GM23338 (cell line): ENCODE measurements at regions not wholly inside any gene's neighbourhood (a gene's known extent, or its start where the extent isn't known, plus 50 kb on each side); places are given as distances from the start of the nearest gene placed in this dataset.

Experiments used
- ATAC-seq: fragments of 200-7000 bp; cut with Tn5 transposase; 3 replicates; pipeline ENCODE4 v1.9.1; 2020
- DNase-seq: peaks from one replicate; pipeline ENCODE4 v3.0.0-alpha.2; 2015; ENCODE audit warnings: low spot score
- H2AFZ ChIP-seq: fragments of 200-600 bp; sonication (generic); 2 replicates; pipeline ENCODE4 v1.8.0; 2016; ENCODE audit warnings: antibody characterized with exemption, mild to moderate bottlenecking, moderate library complexity
- H3F3A ChIP-seq: fragments of 200-600 bp; sonication (generic); replicated peaks from 2 replicates; pipeline ENCODE4 v1.8.0; 2017; ENCODE audit warnings: antibody characterized with exemption, mixed run types, low read depth
- H3K27ac ChIP-seq: fragments of 200-600 bp; sonication (generic); 2 replicates; pipeline ENCODE4 v1.6.1; 2016; ENCODE audit warnings: low read depth
- H3K27me3 ChIP-seq: fragments of 200-600 bp; sonication (generic); 2 replicates; pipeline ENCODE4 v1.8.0; 2016; ENCODE audit warnings: mild to moderate bottlenecking, mixed run types, moderate library complexity; ENCODE audit not compliant: insufficient read depth
- H3K36me3 ChIP-seq: fragments of 200-600 bp; sonication (generic); 2 replicates; pipeline ENCODE4 v1.8.0; 2016; ENCODE audit warnings: mild to moderate bottlenecking; ENCODE audit not compliant: insufficient read depth
- H3K4me1 ChIP-seq: fragments of 200-600 bp; sonication (generic); 2 replicates; pipeline ENCODE4 v1.8.0; 2016; ENCODE audit warnings: mild to moderate bottlenecking, moderate library complexity; ENCODE audit not compliant: insufficient read depth
- H3K4me2 ChIP-seq: fragments of 200-600 bp; sonication (generic); 2 replicates; pipeline ENCODE4 v1.7.1; 2017; ENCODE audit warnings: mixed run types
- H3K4me3 ChIP-seq: fragments of 200-600 bp; sonication (generic); 2 replicates; pipeline ENCODE4 v1.6.1; 2016; ENCODE audit warnings: mixed run types
- H3K79me2 ChIP-seq: fragments of 200-600 bp; sonication (generic); replicated peaks from 2 replicates; pipeline ENCODE4 v1.8.0; 2017; ENCODE audit warnings: mild to moderate bottlenecking; ENCODE audit not compliant: insufficient read depth
- H3K9me2 ChIP-seq: fragments of 200-600 bp; sonication (generic); 2 replicates; pipeline ENCODE4 v1.8.0; 2017; ENCODE audit not compliant: insufficient read depth
- H4K20me1 ChIP-seq: fragments of 200-600 bp; sonication (generic); replicated peaks from 2 replicates; pipeline ENCODE4 v1.8.0; 2017; ENCODE audit warnings: mild to moderate bottlenecking; ENCODE audit not compliant: insufficient read depth
- H3K27ac Mint-ChIP-seq: 2 replicates; pipeline ENCODE4 v1.8.0; 2020; ENCODE audit warnings: inconsistent platforms, mild to moderate bottlenecking, moderate library complexity, mixed read lengths
- H3K27me3 Mint-ChIP-seq: 3 replicates; pipeline ENCODE4 v1.8.0; 2022; ENCODE audit warnings: low read depth, mild to moderate bottlenecking, moderate library complexity, mixed read lengths, inconsistent platforms; ENCODE audit not compliant: insufficient read depth, poor library complexity
- H3K36me3 Mint-ChIP-seq: 3 replicates; pipeline ENCODE4 v1.8.0; 2021; ENCODE audit warnings: low read depth, mild to moderate bottlenecking, inconsistent platforms, moderate library complexity, mixed read lengths
- H3K4me1 Mint-ChIP-seq: 3 replicates; pipeline ENCODE4 v1.8.0; 2020; ENCODE audit warnings: mild to moderate bottlenecking, inconsistent platforms, mixed read lengths
- H3K4me3 Mint-ChIP-seq: 3 replicates; pipeline ENCODE4 v1.8.0; 2021; ENCODE audit warnings: moderate library complexity, mild to moderate bottlenecking, inconsistent platforms, mixed read lengths
- H3K9me3 Mint-ChIP-seq: 3 replicates; pipeline ENCODE4 v1.8.0; 2020; ENCODE audit warnings: moderate library complexity, mild to moderate bottlenecking, inconsistent platforms, mixed read lengths
- CREB1 ChIP-seq: fragments of 250-450 bp; sonication (Bioruptor Pico); IDR thresholded peaks from 2 replicates; pipeline ENCODE4 v1.5.0; 2020; ENCODE audit warnings: low read depth, mild to moderate bottlenecking, moderate library complexity
- EZH2 ChIP-seq: fragments of 200-600 bp; sonication (generic); IDR thresholded peaks from one replicate; pipeline ENCODE4 v1.8.0; 2017; ENCODE audit warnings: antibody characterized with exemption, mild to moderate bottlenecking, low read depth; ENCODE audit not compliant: unreplicated experiment
- EZH2phosphoT487 ChIP-seq: fragments of 200-600 bp; sonication (generic); IDR thresholded peaks from one replicate; pipeline ENCODE4 v1.8.1; 2018; ENCODE audit warnings: antibody characterized with exemption; ENCODE audit not compliant: unreplicated experiment
- POLR2AphosphoS5 ChIP-seq: IDR thresholded peaks from 2 replicates; pipeline ENCODE4 v1.6.1; 2016; ENCODE audit warnings: antibody characterized with exemption, low read depth
- ZNF114 ChIP-seq: fragments of 250-450 bp; sonication (Bioruptor Pico); IDR thresholded peaks from 2 replicates; pipeline ENCODE4 v1.5.0; 2020; ENCODE audit warnings: mild to moderate bottlenecking, moderate library complexity
- ZNF331 ChIP-seq: fragments of 250-450 bp; sonication (Bioruptor Pico); IDR thresholded peaks from 2 replicates; pipeline ENCODE4 v1.5.0; 2020; ENCODE audit warnings: low read depth, mild to moderate bottlenecking, moderate library complexity
- TF ChIP-seq, protein P1 (sequence below): fragments of 250-450 bp; sonication (Bioruptor Pico); IDR thresholded peaks from 2 replicates; pipeline ENCODE4 v1.5.0; 2020; ENCODE audit warnings: mild to moderate bottlenecking, moderate library complexity
- TF ChIP-seq, protein P2 (sequence below): IDR thresholded peaks from one replicate; pipeline ENCODE4 v1.6.1; 2018; ENCODE audit warnings: antibody characterized with exemption; ENCODE audit not compliant: unreplicated experiment
- TF ChIP-seq, protein P3 (sequence below): IDR thresholded peaks from 2 replicates; pipeline ENCODE4 v1.6.1; 2016; ENCODE audit warnings: antibody characterized with exemption

DNA sequence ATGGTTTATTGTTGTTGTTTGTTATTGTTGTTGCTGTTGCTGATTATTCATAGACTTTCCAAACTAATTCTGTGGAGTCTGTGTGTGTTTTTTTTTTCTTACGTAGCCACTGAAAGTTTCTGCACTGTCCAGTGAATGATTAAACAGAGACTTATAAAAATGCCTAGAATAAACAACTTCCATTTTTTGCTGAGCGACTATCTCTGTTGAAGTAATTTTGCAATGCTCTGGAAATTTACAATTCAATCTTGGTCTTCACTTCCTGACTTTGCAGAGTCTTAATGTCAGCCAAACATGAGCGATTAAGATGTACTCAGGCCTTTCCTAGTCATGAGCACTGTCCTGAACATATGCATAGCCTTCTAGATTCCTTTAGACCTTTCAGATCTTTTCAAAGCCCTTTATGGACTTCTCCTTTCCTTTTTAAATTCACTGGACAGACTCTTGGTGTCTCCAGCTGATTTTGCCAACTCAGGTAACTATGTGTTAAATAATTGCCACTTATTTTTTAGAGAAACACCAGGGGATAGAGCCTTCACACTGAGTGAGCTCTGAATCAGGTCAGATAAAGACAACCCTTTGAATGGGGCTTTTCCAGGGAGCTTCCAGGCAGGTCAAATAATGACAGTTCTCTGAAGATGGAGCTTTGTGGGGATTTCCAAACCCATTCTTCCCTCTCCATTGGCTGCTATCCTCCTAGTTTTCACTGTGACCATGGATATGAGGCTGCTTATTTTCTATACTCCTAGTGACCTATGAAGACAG is 622.8 kb upstream of the EPHA7 start:
- Histone ChIP-seq H2AFZ (0 out of 2 replicates have a peak overlapping the region, but pooled peaks have one; percentile 15), H3K36me3 (0 out of 2 replicates have a peak, but pooled peaks cover 2% of the 10 kb centered on the region), H3K9me2 (0 out of 2 replicates have a peak, but pooled peaks cover 4% of the 10 kb centered on the region), H3K79me2 (no peaks in the 10 kb centered on the region), H3K27me3 (no peaks in the 10 kb centered on the region), H3K27ac (no peak overlapping the region), H4K20me1 (no peaks in the 10 kb centered on the region), H3K4me3 (no peak overlapping the region), H3F3A (no peaks in the 10 kb centered on the region), H3K4me1 (peaks cover 47% of the 10 kb centered on the region), H3K4me2 (no peak overlapping the region)
- TF ChIP-seq, protein P1, sequence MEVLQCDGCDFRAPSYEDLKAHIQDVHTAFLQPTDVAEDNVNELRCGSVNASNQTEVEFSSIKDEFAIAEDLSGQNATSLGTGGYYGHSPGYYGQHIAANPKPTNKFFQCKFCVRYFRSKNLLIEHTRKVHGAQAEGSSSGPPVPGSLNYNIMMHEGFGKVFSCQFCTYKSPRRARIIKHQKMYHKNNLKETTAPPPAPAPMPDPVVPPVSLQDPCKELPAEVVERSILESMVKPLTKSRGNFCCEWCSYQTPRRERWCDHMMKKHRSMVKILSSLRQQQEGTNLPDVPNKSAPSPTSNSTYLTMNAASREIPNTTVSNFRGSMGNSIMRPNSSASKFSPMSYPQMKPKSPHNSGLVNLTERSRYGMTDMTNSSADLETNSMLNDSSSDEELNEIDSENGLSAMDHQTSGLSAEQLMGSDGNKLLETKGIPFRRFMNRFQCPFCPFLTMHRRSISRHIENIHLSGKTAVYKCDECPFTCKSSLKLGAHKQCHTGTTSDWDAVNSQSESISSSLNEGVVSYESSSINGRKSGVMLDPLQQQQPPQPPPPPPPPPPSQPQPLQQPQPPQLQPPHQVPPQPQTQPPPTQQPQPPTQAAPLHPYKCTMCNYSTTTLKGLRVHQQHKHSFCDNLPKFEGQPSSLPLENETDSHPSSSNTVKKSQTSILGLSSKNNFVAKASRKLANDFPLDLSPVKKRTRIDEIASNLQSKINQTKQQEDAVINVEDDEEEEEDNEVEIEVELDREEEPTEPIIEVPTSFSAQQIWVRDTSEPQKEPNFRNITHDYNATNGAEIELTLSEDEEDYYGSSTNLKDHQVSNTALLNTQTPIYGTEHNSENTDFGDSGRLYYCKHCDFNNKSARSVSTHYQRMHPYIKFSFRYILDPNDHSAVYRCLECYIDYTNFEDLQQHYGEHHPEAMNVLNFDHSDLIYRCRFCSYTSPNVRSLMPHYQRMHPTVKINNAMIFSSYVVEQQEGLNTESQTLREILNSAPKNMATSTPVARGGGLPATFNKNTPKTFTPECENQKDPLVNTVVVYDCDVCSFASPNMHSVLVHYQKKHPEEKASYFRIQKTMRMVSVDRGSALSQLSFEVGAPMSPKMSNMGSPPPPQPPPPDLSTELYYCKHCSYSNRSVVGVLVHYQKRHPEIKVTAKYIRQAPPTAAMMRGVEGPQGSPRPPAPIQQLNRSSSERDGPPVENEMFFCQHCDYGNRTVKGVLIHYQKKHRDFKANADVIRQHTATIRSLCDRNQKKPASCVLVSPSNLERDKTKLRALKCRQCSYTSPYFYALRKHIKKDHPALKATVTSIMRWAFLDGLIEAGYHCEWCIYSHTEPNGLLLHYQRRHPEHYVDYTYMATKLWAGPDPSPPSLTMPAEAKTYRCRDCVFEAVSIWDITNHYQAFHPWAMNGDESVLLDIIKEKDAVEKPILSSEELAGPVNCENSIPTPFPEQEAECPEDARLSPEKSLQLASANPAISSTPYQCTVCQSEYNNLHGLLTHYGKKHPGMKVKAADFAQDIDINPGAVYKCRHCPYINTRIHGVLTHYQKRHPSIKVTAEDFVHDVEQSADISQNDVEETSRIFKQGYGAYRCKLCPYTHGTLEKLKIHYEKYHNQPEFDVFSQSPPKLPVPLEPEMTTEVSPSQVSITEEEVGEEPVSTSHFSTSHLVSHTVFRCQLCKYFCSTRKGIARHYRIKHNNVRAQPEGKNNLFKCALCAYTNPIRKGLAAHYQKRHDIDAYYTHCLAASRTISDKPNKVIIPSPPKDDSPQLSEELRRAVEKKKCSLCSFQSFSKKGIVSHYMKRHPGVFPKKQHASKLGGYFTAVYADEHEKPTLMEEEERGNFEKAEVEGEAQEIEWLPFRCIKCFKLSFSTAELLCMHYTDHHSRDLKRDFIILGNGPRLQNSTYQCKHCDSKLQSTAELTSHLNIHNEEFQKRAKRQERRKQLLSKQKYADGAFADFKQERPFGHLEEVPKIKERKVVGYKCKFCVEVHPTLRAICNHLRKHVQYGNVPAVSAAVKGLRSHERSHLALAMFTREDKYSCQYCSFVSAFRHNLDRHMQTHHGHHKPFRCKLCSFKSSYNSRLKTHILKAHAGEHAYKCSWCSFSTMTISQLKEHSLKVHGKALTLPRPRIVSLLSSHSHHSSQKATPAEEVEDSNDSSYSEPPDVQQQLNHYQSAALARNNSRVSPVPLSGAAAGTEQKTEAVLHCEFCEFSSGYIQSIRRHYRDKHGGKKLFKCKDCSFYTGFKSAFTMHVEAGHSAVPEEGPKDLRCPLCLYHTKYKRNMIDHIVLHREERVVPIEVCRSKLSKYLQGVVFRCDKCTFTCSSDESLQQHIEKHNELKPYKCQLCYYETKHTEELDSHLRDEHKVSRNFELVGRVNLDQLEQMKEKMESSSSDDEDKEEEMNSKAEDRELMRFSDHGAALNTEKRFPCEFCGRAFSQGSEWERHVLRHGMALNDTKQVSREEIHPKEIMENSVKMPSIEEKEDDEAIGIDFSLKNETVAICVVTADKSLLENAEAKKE (CRISPR knock-in tag), result no peak
- no peak for TF ChIP-seq EZH2phosphoT487
- Mint-ChIP-seq H3K27me3 (no peaks in the 10 kb centered on the region), H3K36me3 (peaks cover 11% of the 10 kb centered on the region), H3K27ac (peak overlapping the region; percentile 57; the same call in 1 of the 2 replicates), H3K4me3 (no peak overlapping the region), H3K4me1 (peaks cover 37% of the 10 kb centered on the region), H3K9me3 (peaks cover 18% of the 10 kb centered on the region)
- no peak for DNase-seq
- ATAC-seq, result peak; percentile 52; the same call in 2 of the 3 replicates

DNA sequence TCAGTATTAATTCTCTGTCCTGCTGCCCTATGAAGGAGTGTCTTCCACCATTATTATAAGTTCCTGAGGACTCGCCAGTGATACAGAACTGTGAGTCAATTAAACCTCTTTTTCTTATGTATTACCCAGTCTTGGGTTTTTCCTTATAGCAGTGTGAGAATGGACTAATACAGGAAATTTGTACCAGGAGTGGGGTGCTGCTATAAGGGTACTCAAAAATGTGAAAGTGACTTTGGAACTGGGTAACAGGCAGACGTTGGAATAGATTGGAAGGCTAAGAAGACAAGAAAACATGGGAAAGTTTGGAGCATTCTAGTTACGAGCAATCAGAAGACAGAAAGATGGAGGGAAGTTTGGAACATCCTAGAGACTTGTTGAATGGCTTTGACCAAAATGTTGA is 616.7 kb upstream of the EPHA7 start:
- Mint-ChIP-seq H3K9me3 (peaks cover 40% of the 10 kb centered on the region), H3K36me3 (peaks cover 31% of the 10 kb centered on the region), H3K4me3 (no peak overlapping the region), H3K27ac (no peak overlapping the region), H3K4me1 (no peaks in the 10 kb centered on the region), H3K27me3 (no peaks in the 10 kb centered on the region)
- H3K9me2 ChIP-seq, result no peaks in the 10 kb centered on the region
- peaks cover 5% of the 10 kb centered on the region; the same call in 1 of the 2 replicates for H3K36me3 ChIP-seq
- no peak overlapping the region for H3K4me3 ChIP-seq
- H3F3A ChIP-seq, result no peaks in the 10 kb centered on the region
- no peaks in the 10 kb centered on the region for H3K27me3 ChIP-seq
- ATAC-seq, result no peak
- no peak overlapping the region for H2AFZ ChIP-seq
- no peaks in the 10 kb centered on the region for H4K20me1 ChIP-seq
- H3K79me2 ChIP-seq, result no peaks in the 10 kb centered on the region
- no peak overlapping the region for H3K4me2 ChIP-seq
- no peak for DNase-seq
- no peak overlapping the region for H3K27ac ChIP-seq
- H3K4me1 ChIP-seq, result no peaks in the 10 kb centered on the region
- TF ChIP-seq CREB1 (CRISPR knock-in tag) (no peak), ZNF331 (no peak), ZNF114 (CRISPR knock-in tag) (no peak), EZH2 (no peak), POLR2AphosphoS5 (no peak)
- TF ChIP-seq, protein P2, sequence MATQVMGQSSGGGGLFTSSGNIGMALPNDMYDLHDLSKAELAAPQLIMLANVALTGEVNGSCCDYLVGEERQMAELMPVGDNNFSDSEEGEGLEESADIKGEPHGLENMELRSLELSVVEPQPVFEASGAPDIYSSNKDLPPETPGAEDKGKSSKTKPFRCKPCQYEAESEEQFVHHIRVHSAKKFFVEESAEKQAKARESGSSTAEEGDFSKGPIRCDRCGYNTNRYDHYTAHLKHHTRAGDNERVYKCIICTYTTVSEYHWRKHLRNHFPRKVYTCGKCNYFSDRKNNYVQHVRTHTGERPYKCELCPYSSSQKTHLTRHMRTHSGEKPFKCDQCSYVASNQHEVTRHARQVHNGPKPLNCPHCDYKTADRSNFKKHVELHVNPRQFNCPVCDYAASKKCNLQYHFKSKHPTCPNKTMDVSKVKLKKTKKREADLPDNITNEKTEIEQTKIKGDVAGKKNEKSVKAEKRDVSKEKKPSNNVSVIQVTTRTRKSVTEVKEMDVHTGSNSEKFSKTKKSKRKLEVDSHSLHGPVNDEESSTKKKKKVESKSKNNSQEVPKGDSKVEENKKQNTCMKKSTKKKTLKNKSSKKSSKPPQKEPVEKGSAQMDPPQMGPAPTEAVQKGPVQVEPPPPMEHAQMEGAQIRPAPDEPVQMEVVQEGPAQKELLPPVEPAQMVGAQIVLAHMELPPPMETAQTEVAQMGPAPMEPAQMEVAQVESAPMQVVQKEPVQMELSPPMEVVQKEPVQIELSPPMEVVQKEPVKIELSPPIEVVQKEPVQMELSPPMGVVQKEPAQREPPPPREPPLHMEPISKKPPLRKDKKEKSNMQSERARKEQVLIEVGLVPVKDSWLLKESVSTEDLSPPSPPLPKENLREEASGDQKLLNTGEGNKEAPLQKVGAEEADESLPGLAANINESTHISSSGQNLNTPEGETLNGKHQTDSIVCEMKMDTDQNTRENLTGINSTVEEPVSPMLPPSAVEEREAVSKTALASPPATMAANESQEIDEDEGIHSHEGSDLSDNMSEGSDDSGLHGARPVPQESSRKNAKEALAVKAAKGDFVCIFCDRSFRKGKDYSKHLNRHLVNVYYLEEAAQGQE, result no peak
- TF ChIP-seq, protein P3, sequence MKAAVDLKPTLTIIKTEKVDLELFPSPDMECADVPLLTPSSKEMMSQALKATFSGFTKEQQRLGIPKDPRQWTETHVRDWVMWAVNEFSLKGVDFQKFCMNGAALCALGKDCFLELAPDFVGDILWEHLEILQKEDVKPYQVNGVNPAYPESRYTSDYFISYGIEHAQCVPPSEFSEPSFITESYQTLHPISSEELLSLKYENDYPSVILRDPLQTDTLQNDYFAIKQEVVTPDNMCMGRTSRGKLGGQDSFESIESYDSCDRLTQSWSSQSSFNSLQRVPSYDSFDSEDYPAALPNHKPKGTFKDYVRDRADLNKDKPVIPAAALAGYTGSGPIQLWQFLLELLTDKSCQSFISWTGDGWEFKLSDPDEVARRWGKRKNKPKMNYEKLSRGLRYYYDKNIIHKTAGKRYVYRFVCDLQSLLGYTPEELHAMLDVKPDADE, result no peak
